ENCODE measurements at regions not wholly inside any gene's neighbourhood (a gene's known extent, or its start where the extent isn't known, plus 50 kb on each side); places are given as distances from the start of the nearest gene placed in this dataset.

DNA sequence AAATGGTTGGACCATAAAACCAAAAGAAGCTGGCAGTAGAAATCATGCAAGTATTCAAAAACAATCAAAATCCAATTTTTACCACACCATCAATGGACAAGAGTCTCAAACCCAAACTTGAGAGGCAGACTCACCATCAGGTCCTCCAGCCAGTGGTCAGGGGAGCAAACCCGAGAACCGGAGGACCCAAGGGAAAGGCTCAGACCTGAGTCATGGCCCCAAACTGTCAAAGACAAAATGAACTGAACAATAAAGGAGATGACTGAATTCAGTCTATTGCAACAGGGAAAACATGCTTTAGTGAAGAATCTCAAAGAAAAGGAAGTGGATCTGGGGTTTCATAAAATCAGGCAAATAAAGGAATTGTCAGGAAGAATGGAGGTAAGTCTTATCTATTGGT lies 150.7 kb upstream of the MGAT5 start:
- Histone ChIP-seq H4K5ac (ENCODE audit: low read depth, low read length) (no peak overlapping the region), H3K14ac (replicated peaks; ENCODE audit: low read depth, low read length) (no peak overlapping the region), H2BK15ac (ENCODE audit: low read depth, low read length) (no peak overlapping the region), H3K79me1 (ENCODE audit: low read depth in 1 of 2, low read length in 2 of 2) (no peaks in the 10 kb centered on the region), H3K18ac (ENCODE audit: low read depth, low read length) (no peak overlapping the region), H4K8ac (ENCODE audit: low read depth in 2 of 2, low read length in 2 of 2) (no peak overlapping the region), H3K27ac (ENCODE audit: insufficient read depth, low read length) (no peak overlapping the region), H3K56ac (ENCODE audit: extremely low read depth, insufficient read depth, low read length) (no peak overlapping the region), H3K27me3 (ENCODE audit: control insufficient read depth, insufficient read depth, low read length) (no peaks in the 10 kb centered on the region), H2AFZ (replicated peaks; ENCODE audit: low read length, poor library complexity) (no peak overlapping the region), H2AK5ac (ENCODE audit: low read depth, low read length) (no peak overlapping the region), H3K9ac (ENCODE audit: low read depth, low read length) (no peak overlapping the region), H3K9me1 (ENCODE audit: insufficient read depth, low read length) (no peaks in the 10 kb centered on the region), H3K4me3 (ENCODE audit: insufficient read depth, low read depth, low read length) (no peak overlapping the region), H3K23ac (ENCODE audit: low read depth, low read length) (no peak overlapping the region), H3K4me1 (ENCODE audit: control insufficient read depth, insufficient read depth, low read length) (peaks cover 4% of the 10 kb centered on the region), H2BK120ac (ENCODE audit: low read depth, low read length) (no peak overlapping the region), H3K4me2 (ENCODE audit: low read depth, low read length) (no peak overlapping the region), H4K20me1 (ENCODE audit: insufficient read depth, low read length) (no peaks in the 10 kb centered on the region), H2BK5ac (ENCODE audit: low read depth, low read length, poor library complexity, severe bottlenecking) (no peak overlapping the region), H2BK20ac (ENCODE audit: low read depth, low read length) (no peak overlapping the region), H4K91ac (ENCODE audit: insufficient read depth, low read depth, low read length) (no peak overlapping the region), H2AK9ac (replicated peaks; ENCODE audit: low read depth, low read length, poor library complexity) (no peak overlapping the region), H3K36me3 (ENCODE audit: control insufficient read depth, insufficient read depth, low read length) (no peaks in the 10 kb centered on the region), H3K9me3 (ENCODE audit: control insufficient read depth, insufficient read depth, low read length) (no peaks in the 10 kb centered on the region), H3K4ac (ENCODE audit: low read depth, low read length) (no peak overlapping the region)
- DNase-seq (no peak), ATAC-seq (ENCODE audit: low read depth) (no peak)
- no TSS peak for BruUV-seq (replicated peaks)
- ChIA-PET CTCF (no interaction called here), POLR2A (ENCODE audit: unreplicated experiment) (no interaction called here)
- no CpG with 5 or more reads among the region's 2 CpGs for WGBS, 2 experiments (ENCODE audit: extremely low coverage in 2 of 2, insufficient read length in 1 of 2)
- in situ Hi-C loops (cut with MboI; ENCODE audit: low sequenced_read_pairs) = no loop called here
- no peak for TF ChIP-seq BHLHE40 (IDR thresholded peaks at IDR 0.05; ENCODE audit: low read depth, low read length)
- TF ChIP-seq POLR2A (IDR thresholded peaks at IDR 0.05; ENCODE audit: low read depth, low read length) = no peak
- TF ChIP-seq, protein P1, sequence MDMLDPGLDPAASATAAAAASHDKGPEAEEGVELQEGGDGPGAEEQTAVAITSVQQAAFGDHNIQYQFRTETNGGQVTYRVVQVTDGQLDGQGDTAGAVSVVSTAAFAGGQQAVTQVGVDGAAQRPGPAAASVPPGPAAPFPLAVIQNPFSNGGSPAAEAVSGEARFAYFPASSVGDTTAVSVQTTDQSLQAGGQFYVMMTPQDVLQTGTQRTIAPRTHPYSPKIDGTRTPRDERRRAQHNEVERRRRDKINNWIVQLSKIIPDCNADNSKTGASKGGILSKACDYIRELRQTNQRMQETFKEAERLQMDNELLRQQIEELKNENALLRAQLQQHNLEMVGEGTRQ (IDR thresholded peaks at IDR 0.05; ENCODE audit: low read depth, low read length) = no peak
- no peak for TF ChIP-seq MAFK (IDR thresholded peaks at IDR 0.05; ENCODE audit: low read depth, low read length)
- no peak for TF ChIP-seq SMC3 (IDR thresholded peaks at IDR 0.05; ENCODE audit: low read depth, low read length)
- TF ChIP-seq CHD1 (IDR thresholded peaks at IDR 0.05; ENCODE audit: low read depth, low read length) = no peak
- dilution Hi-C loops (cut with HindIII; ENCODE audit: low sequenced_read_pairs, unreplicated experiment) = no loop called here
- intact Hi-C loops (cut with micrococcal nuclease) = no loop called here
